Astrocyte of the cerebellum (primary cell): ENCODE measurements at regions not wholly inside any gene's neighbourhood (a gene's known extent, or its start where the extent isn't known, plus 50 kb on each side); places are given as distances from the start of the nearest gene placed in this dataset.

Source experiments
- DNase-seq: peaks from one replicate; pipeline ENCODE4 v3.0.0-alpha.2; 2011; ENCODE audit warnings: low read depth
- H3K4me3 ChIP-seq: 2 replicates; pipeline ENCODE4 v1.5.1; 2011; ENCODE audit warnings: mild to moderate bottlenecking, low read depth, low read length, moderate library complexity
- in situ Hi-C: cut with HindIII; loops from 2 replicates; pipeline ENCODE4 v1.10.0; 2017; ENCODE audit warnings: low sequenced_read_pairs
- TF ChIP-seq, protein P1 (sequence below): IDR thresholded peaks from 2 replicates; pipeline ENCODE4 v1.5.1; 2012; ENCODE audit warnings: low read length, low read depth, moderate library complexity, mild to moderate bottlenecking; ENCODE audit errors: missing control alignments

GRCh38 chr10:42940487-42941294, 136.2 kb upstream of the RET start:
- H3K4me3 ChIP-seq: no peak overlapping the region
- TF ChIP-seq, protein P1, sequence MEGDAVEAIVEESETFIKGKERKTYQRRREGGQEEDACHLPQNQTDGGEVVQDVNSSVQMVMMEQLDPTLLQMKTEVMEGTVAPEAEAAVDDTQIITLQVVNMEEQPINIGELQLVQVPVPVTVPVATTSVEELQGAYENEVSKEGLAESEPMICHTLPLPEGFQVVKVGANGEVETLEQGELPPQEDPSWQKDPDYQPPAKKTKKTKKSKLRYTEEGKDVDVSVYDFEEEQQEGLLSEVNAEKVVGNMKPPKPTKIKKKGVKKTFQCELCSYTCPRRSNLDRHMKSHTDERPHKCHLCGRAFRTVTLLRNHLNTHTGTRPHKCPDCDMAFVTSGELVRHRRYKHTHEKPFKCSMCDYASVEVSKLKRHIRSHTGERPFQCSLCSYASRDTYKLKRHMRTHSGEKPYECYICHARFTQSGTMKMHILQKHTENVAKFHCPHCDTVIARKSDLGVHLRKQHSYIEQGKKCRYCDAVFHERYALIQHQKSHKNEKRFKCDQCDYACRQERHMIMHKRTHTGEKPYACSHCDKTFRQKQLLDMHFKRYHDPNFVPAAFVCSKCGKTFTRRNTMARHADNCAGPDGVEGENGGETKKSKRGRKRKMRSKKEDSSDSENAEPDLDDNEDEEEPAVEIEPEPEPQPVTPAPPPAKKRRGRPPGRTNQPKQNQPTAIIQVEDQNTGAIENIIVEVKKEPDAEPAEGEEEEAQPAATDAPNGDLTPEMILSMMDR: no peak
- no peak for DNase-seq
- in situ Hi-C loops: no loop called here

- no peak for DNase-seq
- in situ Hi-C loops: no loop called here
- H3K4me3 ChIP-seq: no peak overlapping the region
- TF ChIP-seq, protein P1: no peak
These were observed 135.6 kb upstream of the RET start for GRCh38 chr10:42941295-42941644.

- no peak for DNase-seq
- TF ChIP-seq, protein P1: no peak
- in situ Hi-C loops: no loop called here
- no peak overlapping the region for H3K4me3 ChIP-seq
These were observed 135.1 kb upstream of the RET start for GRCh38 chr10:42941790-42942189.

DNA sequence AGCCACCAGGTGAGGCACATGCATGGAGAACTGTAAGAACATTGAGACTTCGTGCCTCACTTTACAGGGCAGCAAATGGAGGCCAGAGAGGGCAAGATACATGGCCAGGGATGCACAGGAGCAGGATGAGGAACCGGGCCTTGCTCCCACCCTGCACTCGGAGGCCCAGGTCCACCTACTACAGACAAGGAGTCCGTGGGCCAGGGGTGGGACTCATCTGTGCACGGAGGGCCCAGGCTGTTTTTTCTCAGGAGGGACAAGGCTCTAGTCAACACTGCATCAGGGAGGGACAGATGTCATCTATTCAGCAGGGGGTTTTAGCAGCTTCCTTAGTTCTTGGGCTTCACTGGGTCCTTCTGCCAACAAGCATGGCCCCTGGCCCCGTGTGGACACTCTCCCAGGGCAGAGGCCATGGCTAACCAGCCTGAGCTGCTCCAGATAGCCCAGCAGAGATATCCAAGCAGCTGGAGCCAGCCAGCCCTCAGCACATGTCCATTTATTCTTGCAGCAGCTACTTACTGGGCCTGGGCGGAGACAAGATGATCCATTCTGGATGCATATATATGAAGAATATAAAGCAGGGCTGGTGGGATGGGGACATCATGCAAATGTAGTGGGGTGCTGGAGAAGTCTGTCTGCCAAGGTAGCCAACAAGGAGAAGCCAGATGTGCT, 134.5 kb upstream of the RET start:
- no peak overlapping the region for H3K4me3 ChIP-seq
- TF ChIP-seq, protein P1: no peak
- no peak for DNase-seq
- in situ Hi-C loops: no loop called here

- TF ChIP-seq, protein P1: no peak
- H3K4me3 ChIP-seq: no peak overlapping the region
- no peak for DNase-seq
- in situ Hi-C loops: no loop called here
These were observed 133.6 kb upstream of the RET start for GRCh38 chr10:42943025-42943818.

GRCh38 chr10:42948040-42948439, 128.8 kb upstream of the RET start:
- in situ Hi-C loops: no loop called here
- H3K4me3 ChIP-seq: no peak overlapping the region
- TF ChIP-seq, protein P1: no peak
- no peak for DNase-seq
